ENCODE measurements at regions not wholly inside any gene's neighbourhood (a gene's known extent, or its start where the extent isn't known, plus 50 kb on each side); places are given as distances from the start of the nearest gene placed in this dataset.

DNA sequence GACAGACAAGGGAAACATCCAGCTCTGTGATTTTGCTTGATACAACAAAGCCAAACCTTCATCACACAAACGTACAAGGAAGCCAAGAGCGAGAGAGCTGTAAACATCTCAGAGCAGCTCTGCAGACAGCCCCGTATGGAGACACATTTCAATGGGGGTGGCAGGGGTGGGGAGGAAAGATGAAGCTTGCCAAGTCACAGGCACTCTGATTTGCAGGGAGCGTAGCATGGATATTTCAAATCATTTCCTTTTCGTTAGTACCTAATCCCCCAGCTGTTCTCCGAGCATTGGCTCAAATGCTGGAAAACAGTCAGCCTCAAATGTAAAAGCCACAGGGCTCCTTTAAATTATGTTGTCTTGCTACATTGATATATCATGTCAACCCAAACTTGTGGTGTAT is 458.9 kb upstream of the CADM1 start:
- no peak for TF ChIP-seq POLR2A (IDR thresholded peaks at IDR 0.05)
- TF ChIP-seq, protein P1, sequence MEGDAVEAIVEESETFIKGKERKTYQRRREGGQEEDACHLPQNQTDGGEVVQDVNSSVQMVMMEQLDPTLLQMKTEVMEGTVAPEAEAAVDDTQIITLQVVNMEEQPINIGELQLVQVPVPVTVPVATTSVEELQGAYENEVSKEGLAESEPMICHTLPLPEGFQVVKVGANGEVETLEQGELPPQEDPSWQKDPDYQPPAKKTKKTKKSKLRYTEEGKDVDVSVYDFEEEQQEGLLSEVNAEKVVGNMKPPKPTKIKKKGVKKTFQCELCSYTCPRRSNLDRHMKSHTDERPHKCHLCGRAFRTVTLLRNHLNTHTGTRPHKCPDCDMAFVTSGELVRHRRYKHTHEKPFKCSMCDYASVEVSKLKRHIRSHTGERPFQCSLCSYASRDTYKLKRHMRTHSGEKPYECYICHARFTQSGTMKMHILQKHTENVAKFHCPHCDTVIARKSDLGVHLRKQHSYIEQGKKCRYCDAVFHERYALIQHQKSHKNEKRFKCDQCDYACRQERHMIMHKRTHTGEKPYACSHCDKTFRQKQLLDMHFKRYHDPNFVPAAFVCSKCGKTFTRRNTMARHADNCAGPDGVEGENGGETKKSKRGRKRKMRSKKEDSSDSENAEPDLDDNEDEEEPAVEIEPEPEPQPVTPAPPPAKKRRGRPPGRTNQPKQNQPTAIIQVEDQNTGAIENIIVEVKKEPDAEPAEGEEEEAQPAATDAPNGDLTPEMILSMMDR (IDR thresholded peaks at IDR 0.05) = no peak

Data from prostate gland (tissue), 2 donors.